ENCODE measurements at regions not wholly inside any gene's neighbourhood (a gene's known extent, or its start where the extent isn't known, plus 50 kb on each side); places are given as distances from the start of the nearest gene placed in this dataset.
"Not testable (repeated sequence)": the region's sequence is repeated elsewhere in the genome, so short reads cannot be mapped to it uniquely, and the experiment has no call there.

- DNase-seq, result not testable (repeated sequence)
Observed at GRCh38 chr1:149234926-149235914, 131.9 kb upstream of the NBPF9 start.

GRCh38 chr1:149237515-149237914, 134.2 kb upstream of the NBPF9 start:
- DNase-seq, result not testable (repeated sequence)

GRCh38 chr1:149239897-149240508, 136.7 kb upstream of the NBPF9 start:
- DNase-seq, result not testable (repeated sequence)

- DNase-seq, result not testable (repeated sequence)
Observed at GRCh38 chr1:149240530-149240929, 137.2 kb upstream of the NBPF9 start.

- not testable (repeated sequence) for DNase-seq
Observed at GRCh38 chr1:149241272-149241671, 137.9 kb upstream of the NBPF9 start.

- not testable (repeated sequence) for DNase-seq
Observed at GRCh38 chr1:149243572-149243971, 140.2 kb upstream of the NBPF9 start.

- DNase-seq, result not testable (repeated sequence)
Observed at GRCh38 chr1:149244621-149245020, 141.3 kb upstream of the NBPF9 start.

- not testable (repeated sequence) for DNase-seq
Observed at GRCh38 chr1:149246212-149246611, 142.9 kb upstream of the NBPF9 start.

- DNase-seq, result not testable (repeated sequence)
Observed at GRCh38 chr1:149248610-149249009, 145.3 kb upstream of the NBPF9 start.

- not testable (repeated sequence) for DNase-seq
Observed at GRCh38 chr1:149249850-149250467, 146.6 kb upstream of the NBPF9 start.

GRCh38 chr1:149254894-149255847, 151.8 kb upstream of the NBPF9 start:
- not testable (repeated sequence) for DNase-seq

GRCh38 chr1:149260284-149260683, 156.9 kb upstream of the NBPF9 start:
- DNase-seq, result not testable (repeated sequence)

- not testable (repeated sequence) for DNase-seq
Observed at GRCh38 chr1:149260736-149261340, 157.5 kb upstream of the NBPF9 start.

- DNase-seq, result not testable (repeated sequence)
Observed at GRCh38 chr1:149267287-149267686, 163.9 kb upstream of the NBPF9 start.

GRCh38 chr1:149269001-149269702, 165.8 kb upstream of the NBPF9 start:
- not testable (repeated sequence) for DNase-seq

- not testable (repeated sequence) for DNase-seq
Observed at GRCh38 chr1:149269833-149270232, 166.5 kb upstream of the NBPF9 start.

GRCh38 chr1:149274493-149274892, 171.1 kb upstream of the NBPF9 start:
- not testable (repeated sequence) for DNase-seq

GRCh38 chr1:149275802-149276201, 172.5 kb upstream of the NBPF9 start:
- not testable (repeated sequence) for DNase-seq

GRCh38 chr1:149276496-149276895, 173.1 kb upstream of the NBPF9 start:
- DNase-seq, result not testable (repeated sequence)

- DNase-seq, result not testable (repeated sequence)
Observed at GRCh38 chr1:149278156-149278555, 174.8 kb upstream of the NBPF9 start.

GRCh38 chr1:149279015-149279414, 175.7 kb upstream of the NBPF9 start:
- DNase-seq, result not testable (repeated sequence)
